HFFc6 (cell line): ENCODE measurements at regions not wholly inside any gene's neighbourhood (a gene's known extent, or its start where the extent isn't known, plus 50 kb on each side); places are given as distances from the start of the nearest gene placed in this dataset.

ENCODE experiments used
- DNase-seq: peaks from one replicate; pipeline ENCODE4 v3.0.0-alpha.2; 2018
- H3K27ac Mint-ChIP-seq: 2 replicates; pipeline ENCODE4 v1.8.0; 2020; ENCODE audit warnings: mild to moderate bottlenecking, mixed read lengths
- H3K27me3 Mint-ChIP-seq: 2 replicates; pipeline ENCODE4 v1.8.0; 2021; ENCODE audit warnings: mild to moderate bottlenecking, moderate library complexity, mixed read lengths; ENCODE audit not compliant: insufficient read depth
- H3K36me3 Mint-ChIP-seq: 2 replicates; pipeline ENCODE4 v1.8.0; 2021; ENCODE audit warnings: low read depth, mixed read lengths
- H3K4me1 Mint-ChIP-seq: 2 replicates; pipeline ENCODE4 v1.8.0; 2020; ENCODE audit warnings: low read depth, mixed read lengths
- H3K4me3 Mint-ChIP-seq: 2 replicates; pipeline ENCODE4 v1.8.0; 2020; ENCODE audit warnings: mild to moderate bottlenecking, moderate library complexity, mixed read lengths
- H3K9me3 Mint-ChIP-seq: 2 replicates; pipeline ENCODE4 v1.8.0; 2020; ENCODE audit warnings: mild to moderate bottlenecking, mixed read lengths
- CTCF ChIP-seq: fragments of 200-600 bp; sonication (generic); IDR thresholded peaks from 2 replicates; pipeline ENCODE4 v1.5.0; 2021; ENCODE audit warnings: antibody characterized with exemption, mild to moderate bottlenecking

GRCh38 chr6:101281266-101281665 is 112.2 kb upstream of the GRIK2 start:
- H3K36me3 Mint-ChIP-seq: no peaks in the 10 kb centered on the region
- H3K27me3 Mint-ChIP-seq: no peaks in the 10 kb centered on the region
- no peaks in the 10 kb centered on the region for H3K9me3 Mint-ChIP-seq
- no peak for DNase-seq
- no peak overlapping the region for H3K27ac Mint-ChIP-seq
- no peaks in the 10 kb centered on the region for H3K4me1 Mint-ChIP-seq
- no peak overlapping the region for H3K4me3 Mint-ChIP-seq
- TF ChIP-seq CTCF: no peak

GRCh38 chr6:101284131-101284530 is 109.4 kb upstream of the GRIK2 start:
- TF ChIP-seq CTCF: no peak
- DNase-seq: no peak
- H3K36me3 Mint-ChIP-seq: no peaks in the 10 kb centered on the region

GRCh38 chr6:101286146-101286545 is 107.4 kb upstream of the GRIK2 start:
- TF ChIP-seq CTCF: no peak
- peaks cover 12% of the 10 kb centered on the region for H3K4me1 Mint-ChIP-seq
- H3K27ac Mint-ChIP-seq: no peak overlapping the region
- no peaks in the 10 kb centered on the region for H3K36me3 Mint-ChIP-seq
- no peaks in the 10 kb centered on the region for H3K9me3 Mint-ChIP-seq
- no peak for DNase-seq
- H3K27me3 Mint-ChIP-seq: no peaks in the 10 kb centered on the region
- no peak overlapping the region for H3K4me3 Mint-ChIP-seq

More at GRCh38 chr6:101284131-101284530, 109.4 kb upstream of the GRIK2 start:
- H3K27me3 Mint-ChIP-seq: no peaks in the 10 kb centered on the region
- H3K27ac Mint-ChIP-seq: no peak overlapping the region
- H3K4me3 Mint-ChIP-seq: no peak overlapping the region
- H3K9me3 Mint-ChIP-seq: no peaks in the 10 kb centered on the region
- H3K4me1 Mint-ChIP-seq: no peaks in the 10 kb centered on the region

GRCh38 chr6:101290346-101290745 is 103.2 kb upstream of the GRIK2 start:
- Mint-ChIP-seq H3K27ac (no peak overlapping the region), H3K4me3 (no peak overlapping the region), H3K9me3 (peaks cover 21% of the 10 kb centered on the region), H3K36me3 (peaks cover 9% of the 10 kb centered on the region), H3K4me1 (peaks cover 30% of the 10 kb centered on the region), H3K27me3 (no peaks in the 10 kb centered on the region)
- no peak for TF ChIP-seq CTCF
- DNase-seq: peak; percentile 28

GRCh38 chr6:101294051-101294638 is 99.4 kb upstream of the GRIK2 start:
- Mint-ChIP-seq H3K27ac (no peak overlapping the region; the same call in 1 of the 2 replicates), H3K36me3 (peaks cover 9% of the 10 kb centered on the region), H3K4me1 (peaks cover 45% of the 10 kb centered on the region), H3K4me3 (peak overlapping the region; percentile 6; the same call in 1 of the 2 replicates), H3K9me3 (peaks cover 21% of the 10 kb centered on the region), H3K27me3 (no peaks in the 10 kb centered on the region)
- TF ChIP-seq CTCF: no peak
- DNase-seq: peak; percentile 3
